LHCN-M2 (cell line): ENCODE measurements at regions not wholly inside any gene's neighbourhood (a gene's known extent, or its start where the extent isn't known, plus 50 kb on each side); places are given as distances from the start of the nearest gene placed in this dataset.
"Not testable (repeated sequence)": the region's sequence is repeated elsewhere in the genome, so short reads cannot be mapped to it uniquely, and the experiment has no call there.

Experiments
- DNase-seq: peaks from one replicate; pipeline ENCODE4 v3.0.0-alpha.2; 2012; ENCODE audit warnings: low read depth

GRCh38 chr4:181877329-181877848 is 365.8 kb upstream of the TENM3 start:
- DNase-seq, result peak; percentile 13

GRCh38 chr4:181890031-181890430 is 353.2 kb upstream of the TENM3 start:
- DNase-seq, result no peak

- no peak for DNase-seq
Observed at GRCh38 chr4:181890911-181891310, 352.3 kb upstream of the TENM3 start.

- DNase-seq, result no peak
Observed at GRCh38 chr4:181896614-181897013, 346.6 kb upstream of the TENM3 start.

- DNase-seq, result peak; percentile 28
Observed at GRCh38 chr4:181897935-181898334, 345.3 kb upstream of the TENM3 start.

- not testable (repeated sequence) for DNase-seq
Observed at GRCh38 chr4:181902404-181902803, 340.8 kb upstream of the TENM3 start.

- DNase-seq, result no peak
Observed at GRCh38 chr4:181905708-181906107, 337.5 kb upstream of the TENM3 start.

- no peak for DNase-seq
Observed at GRCh38 chr4:181908168-181908567, 335.0 kb upstream of the TENM3 start.

- peak; percentile 82 for DNase-seq
Observed at GRCh38 chr4:181909368-181909767, 333.8 kb upstream of the TENM3 start.

- peak; percentile 73 for DNase-seq
Observed at GRCh38 chr4:181911420-181911819, 331.8 kb upstream of the TENM3 start.

GRCh38 chr4:181933471-181933870 is 309.7 kb upstream of the TENM3 start:
- DNase-seq, result no peak

GRCh38 chr4:181938631-181939030 is 304.6 kb upstream of the TENM3 start:
- DNase-seq, result no peak

- no peak for DNase-seq
Observed at GRCh38 chr4:181939199-181939945, 303.8 kb upstream of the TENM3 start.

GRCh38 chr4:181944527-181944926 is 298.7 kb upstream of the TENM3 start:
- DNase-seq, result no peak

- no peak for DNase-seq
Observed at GRCh38 chr4:181946902-181947301, 296.3 kb upstream of the TENM3 start.

GRCh38 chr4:181948839-181949382 is 294.3 kb upstream of the TENM3 start:
- DNase-seq, result no peak

- DNase-seq, result no peak
Observed at GRCh38 chr4:181949704-181950312, 293.4 kb upstream of the TENM3 start.

GRCh38 chr4:181950372-181951127 is 292.7 kb upstream of the TENM3 start:
- DNase-seq, result no peak

GRCh38 chr4:181951265-181951664 is 291.9 kb upstream of the TENM3 start:
- DNase-seq, result no peak

GRCh38 chr4:181952478-181952877 is 290.7 kb upstream of the TENM3 start:
- peak; percentile 88 for DNase-seq

GRCh38 chr4:181956512-181956911 is 286.7 kb upstream of the TENM3 start:
- no peak for DNase-seq

- peak; percentile 86 for DNase-seq
Observed at GRCh38 chr4:181957088-181957487, 286.1 kb upstream of the TENM3 start.
